ENCODE measurements at regions not wholly inside any gene's neighbourhood (a gene's known extent, or its start where the extent isn't known, plus 50 kb on each side); places are given as distances from the start of the nearest gene placed in this dataset.

- H3K14ac ChIP-seq (ENCODE audit: low read length in 2 of 2): no peak overlapping the region
- H3K79me1 ChIP-seq (replicated peaks; ENCODE audit: low read length, poor library complexity, severe bottlenecking): no peaks in the 10 kb centered on the region
- H4K91ac ChIP-seq (ENCODE audit: low read length): no peak overlapping the region
- no peak overlapping the region for H2BK15ac ChIP-seq (ENCODE audit: low read depth, poor library complexity, severe bottlenecking)
- H3K27ac ChIP-seq (ENCODE audit: low read length, poor library complexity, severe bottlenecking): no peak overlapping the region
- H3K4me3 ChIP-seq (ENCODE audit: insufficient read depth in 1 of 2, low read depth in 1 of 2, low read length in 2 of 2): no peak overlapping the region
- no peak overlapping the region for H2BK120ac ChIP-seq (ENCODE audit: low read depth, low read length)
- no peak overlapping the region for H3K18ac ChIP-seq (ENCODE audit: low read depth in 1 of 2, low read length in 2 of 2)
- H3K36me3 ChIP-seq (ENCODE audit: control insufficient read depth in 1 of 2, insufficient read depth in 2 of 2, low read depth in 1 of 2, low read length in 2 of 2): no peaks in the 10 kb centered on the region
- no peaks in the 10 kb centered on the region for H3K4me1 ChIP-seq (ENCODE audit: control insufficient read depth, insufficient read depth, low read depth, low read length)
- H2AFZ ChIP-seq (ENCODE audit: low read depth, low read length): no peak overlapping the region
- no peak overlapping the region for H4K8ac ChIP-seq (ENCODE audit: low read length)
- no peaks in the 10 kb centered on the region for H3K9me3 ChIP-seq (ENCODE audit: control insufficient read depth, low read length)
- no peak overlapping the region for H2AK5ac ChIP-seq (ENCODE audit: low read length, severe bottlenecking)
- no peaks in the 10 kb centered on the region for H3K27me3 ChIP-seq (ENCODE audit: control insufficient read depth in 1 of 2, insufficient read depth in 1 of 2, low read length in 2 of 2)
- no peak overlapping the region for H2BK12ac ChIP-seq (ENCODE audit: low read length in 2 of 2)
- DNase-seq: no peak
- H3K4me2 ChIP-seq (ENCODE audit: low read length, poor library complexity, severe bottlenecking): no peak overlapping the region
- H3K4ac ChIP-seq (ENCODE audit: low read depth in 1 of 2, low read length in 2 of 2): no peak overlapping the region
- no peak overlapping the region for H2BK5ac ChIP-seq (ENCODE audit: low read depth, low read length, poor library complexity, severe bottlenecking)
- no peak overlapping the region for H3K23ac ChIP-seq (ENCODE audit: low read length in 2 of 2)
- no peak overlapping the region for H3K9ac ChIP-seq (ENCODE audit: low read length)
- WGBS: no CpG with 5 or more reads among the region's 3 CpGs
Measured at GRCh38 chr12:67151886-67152285, 117.3 kb upstream of the CAND1 start.

GRCh38 chr12:67152451-67152850 lies 116.7 kb upstream of the CAND1 start:
- Histone ChIP-seq H3K4me3 (ENCODE audit: insufficient read depth in 1 of 2, low read depth in 1 of 2, low read length in 2 of 2) (no peak overlapping the region), H4K8ac (ENCODE audit: low read length) (no peak overlapping the region), H3K14ac (ENCODE audit: low read length in 2 of 2) (no peak overlapping the region), H2BK5ac (ENCODE audit: low read depth, low read length, poor library complexity, severe bottlenecking) (no peak overlapping the region), H3K4me1 (ENCODE audit: control insufficient read depth, insufficient read depth, low read depth, low read length) (no peaks in the 10 kb centered on the region), H3K27ac (ENCODE audit: low read length, poor library complexity, severe bottlenecking) (no peak overlapping the region), H3K36me3 (ENCODE audit: control insufficient read depth in 1 of 2, insufficient read depth in 2 of 2, low read depth in 1 of 2, low read length in 2 of 2) (no peaks in the 10 kb centered on the region), H2BK120ac (ENCODE audit: low read depth, low read length) (no peak overlapping the region), H2AK5ac (ENCODE audit: low read length, severe bottlenecking) (no peak overlapping the region), H2BK12ac (ENCODE audit: low read length in 2 of 2) (no peak overlapping the region), H3K9ac (ENCODE audit: low read length) (no peak overlapping the region), H2AFZ (ENCODE audit: low read depth, low read length) (no peak overlapping the region), H2BK15ac (ENCODE audit: low read depth, poor library complexity, severe bottlenecking) (no peak overlapping the region), H3K23ac (ENCODE audit: low read length in 2 of 2) (no peak overlapping the region), H4K91ac (ENCODE audit: low read length) (no peak overlapping the region), H3K27me3 (ENCODE audit: control insufficient read depth in 1 of 2, insufficient read depth in 1 of 2, low read length in 2 of 2) (no peaks in the 10 kb centered on the region), H3K9me3 (ENCODE audit: control insufficient read depth, low read length) (no peaks in the 10 kb centered on the region), H3K4ac (ENCODE audit: low read depth in 1 of 2, low read length in 2 of 2) (no peak overlapping the region), H3K79me1 (replicated peaks; ENCODE audit: low read length, poor library complexity, severe bottlenecking) (no peaks in the 10 kb centered on the region), H3K18ac (ENCODE audit: low read depth in 1 of 2, low read length in 2 of 2) (no peak overlapping the region), H3K4me2 (ENCODE audit: low read length, poor library complexity, severe bottlenecking) (no peak overlapping the region)
- 68% methylated on average over 2 of the region's 2 CpGs for whole genome bisulfite sequencing
- DNase-seq: no peak

GRCh38 chr12:67154901-67155300 lies 114.3 kb upstream of the CAND1 start:
- no peaks in the 10 kb centered on the region for H3K36me3 ChIP-seq (ENCODE audit: control insufficient read depth in 1 of 2, insufficient read depth in 2 of 2, low read depth in 1 of 2, low read length in 2 of 2)
- no peaks in the 10 kb centered on the region for H3K79me1 ChIP-seq (replicated peaks; ENCODE audit: low read length, poor library complexity, severe bottlenecking)
- H4K91ac ChIP-seq (ENCODE audit: low read length): no peak overlapping the region
- H3K18ac ChIP-seq (ENCODE audit: low read depth in 1 of 2, low read length in 2 of 2): no peak overlapping the region
- 36% methylated on average over 2 of the region's 3 CpGs for WGBS
- no peak overlapping the region for H2BK15ac ChIP-seq (ENCODE audit: low read depth, poor library complexity, severe bottlenecking)
- no peak overlapping the region for H3K27ac ChIP-seq (ENCODE audit: low read length, poor library complexity, severe bottlenecking)
- no peak overlapping the region for H4K8ac ChIP-seq (ENCODE audit: low read length)
- no peak overlapping the region for H2BK5ac ChIP-seq (ENCODE audit: low read depth, low read length, poor library complexity, severe bottlenecking)
- H2AK5ac ChIP-seq (ENCODE audit: low read length, severe bottlenecking): no peak overlapping the region
- H2AFZ ChIP-seq (ENCODE audit: low read depth, low read length): no peak overlapping the region
- H3K4ac ChIP-seq (ENCODE audit: low read depth in 1 of 2, low read length in 2 of 2): no peak overlapping the region
- DNase-seq: no peak
- H2BK120ac ChIP-seq (ENCODE audit: low read depth, low read length): no peak overlapping the region
- no peak overlapping the region for H3K23ac ChIP-seq (ENCODE audit: low read length in 2 of 2)
- no peaks in the 10 kb centered on the region for H3K4me1 ChIP-seq (ENCODE audit: control insufficient read depth, insufficient read depth, low read depth, low read length)
- no peak overlapping the region for H3K14ac ChIP-seq (ENCODE audit: low read length in 2 of 2)
- peaks cover 0 to 7% of the 10 kb centered on the region in 2 experiments for H3K27me3 ChIP-seq (ENCODE audit: control insufficient read depth in 1 of 2, insufficient read depth in 1 of 2, low read length in 2 of 2)
- no peaks in the 10 kb centered on the region for H3K9me3 ChIP-seq (ENCODE audit: control insufficient read depth, low read length)
- no peak overlapping the region for H2BK12ac ChIP-seq (ENCODE audit: low read length in 2 of 2)
- H3K4me3 ChIP-seq (ENCODE audit: insufficient read depth in 1 of 2, low read depth in 1 of 2, low read length in 2 of 2): no peak overlapping the region
- no peak overlapping the region for H3K9ac ChIP-seq (ENCODE audit: low read length)
- H3K4me2 ChIP-seq (ENCODE audit: low read length, poor library complexity, severe bottlenecking): no peak overlapping the region

- no peak overlapping the region for H3K4me2 ChIP-seq (ENCODE audit: low read length, poor library complexity, severe bottlenecking)
- no peak overlapping the region for H3K23ac ChIP-seq (ENCODE audit: low read length in 2 of 2)
- H3K27me3 ChIP-seq (ENCODE audit: control insufficient read depth in 1 of 2, insufficient read depth in 1 of 2, low read length in 2 of 2): peaks cover 0 to 7% of the 10 kb centered on the region in 2 experiments
- H4K8ac ChIP-seq (ENCODE audit: low read length): no peak overlapping the region
- no peak overlapping the region for H2BK15ac ChIP-seq (ENCODE audit: low read depth, poor library complexity, severe bottlenecking)
- H3K14ac ChIP-seq (ENCODE audit: low read length in 2 of 2): no peak overlapping the region
- WGBS: 78% methylated on average over 2 of the region's 4 CpGs
- no peak overlapping the region for H2AFZ ChIP-seq (ENCODE audit: low read depth, low read length)
- no peak overlapping the region for H2AK5ac ChIP-seq (ENCODE audit: low read length, severe bottlenecking)
- no peak overlapping the region for H3K27ac ChIP-seq (ENCODE audit: low read length, poor library complexity, severe bottlenecking)
- H4K91ac ChIP-seq (ENCODE audit: low read length): no peak overlapping the region
- no peaks in the 10 kb centered on the region for H3K4me1 ChIP-seq (ENCODE audit: control insufficient read depth, insufficient read depth, low read depth, low read length)
- no peak overlapping the region for H2BK12ac ChIP-seq (ENCODE audit: low read length in 2 of 2)
- no peak for DNase-seq
- no peaks in the 10 kb centered on the region for H3K36me3 ChIP-seq (ENCODE audit: control insufficient read depth in 1 of 2, insufficient read depth in 2 of 2, low read depth in 1 of 2, low read length in 2 of 2)
- no peak overlapping the region for H2BK5ac ChIP-seq (ENCODE audit: low read depth, low read length, poor library complexity, severe bottlenecking)
- no peak overlapping the region for H3K4me3 ChIP-seq (ENCODE audit: insufficient read depth in 1 of 2, low read depth in 1 of 2, low read length in 2 of 2)
- no peaks in the 10 kb centered on the region for H3K9me3 ChIP-seq (ENCODE audit: control insufficient read depth, low read length)
- H2BK120ac ChIP-seq (ENCODE audit: low read depth, low read length): no peak overlapping the region
- no peaks in the 10 kb centered on the region for H3K79me1 ChIP-seq (replicated peaks; ENCODE audit: low read length, poor library complexity, severe bottlenecking)
- H3K4ac ChIP-seq (ENCODE audit: low read depth in 1 of 2, low read length in 2 of 2): no peak overlapping the region
- no peak overlapping the region for H3K9ac ChIP-seq (ENCODE audit: low read length)
- no peak overlapping the region for H3K18ac ChIP-seq (ENCODE audit: low read depth in 1 of 2, low read length in 2 of 2)
Measured at GRCh38 chr12:67155863-67156262, 113.3 kb upstream of the CAND1 start.
